ENCODE measurements at regions not wholly inside any gene's neighbourhood (a gene's known extent, or its start where the extent isn't known, plus 50 kb on each side); places are given as distances from the start of the nearest gene placed in this dataset.
A peak's percentile ranks its signal among the peaks of the same experiment; 100 is the strongest.

DNA sequence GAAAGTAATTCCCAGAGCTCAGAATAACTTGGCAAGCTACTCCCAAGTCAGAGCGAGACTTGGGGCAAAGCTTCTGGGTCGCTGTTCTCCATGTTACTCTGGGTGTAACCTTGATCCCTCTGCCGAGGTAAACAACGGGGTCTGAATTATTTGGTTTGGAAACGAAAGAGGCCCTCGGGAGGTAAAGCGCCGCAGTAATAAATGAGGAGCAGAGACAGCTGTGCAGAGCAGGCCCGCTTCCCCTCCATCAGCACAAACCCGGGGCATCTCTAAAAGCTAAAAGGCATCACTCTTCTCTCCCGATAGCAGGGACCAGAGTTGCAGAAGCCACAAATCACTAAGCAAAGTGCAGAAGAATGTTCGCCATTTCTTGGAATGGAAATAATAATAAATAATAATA lies 561.5 kb downstream of the BCOR start:
- no peak for TF ChIP-seq POLR2A (IDR thresholded peaks at IDR 0.05)
- no peak for TF ChIP-seq CTCF (IDR thresholded peaks at IDR 0.05)
- H3K36me3 ChIP-seq = no peaks in the 10 kb centered on the region
- H3K4me1 ChIP-seq = no peaks in the 10 kb centered on the region
- peak overlapping the region in 1 of 2 donors; percentile 27 for H3K27ac ChIP-seq
- no peak for DNase-seq
- intact Hi-C loops (cut with DNase I; ENCODE audit: low total_unique reads) = no loop called here
- H3K27me3 ChIP-seq = no peaks in the 10 kb centered on the region
- no peaks in the 10 kb centered on the region for H3K9me3 ChIP-seq
- no peak overlapping the region for H3K4me3 ChIP-seq

- Histone ChIP-seq H3K27me3 (no peaks in the 10 kb centered on the region), H3K36me3 (no peaks in the 10 kb centered on the region), H3K9me3 (no peaks in the 10 kb centered on the region), H3K27ac (no peak overlapping the region), H3K4me3 (no peak overlapping the region), H3K4me1 (no peaks in the 10 kb centered on the region)
- DNase-seq = no peak
- intact Hi-C loops (cut with DNase I; ENCODE audit: low total_unique reads) = no loop called here
- no peak for TF ChIP-seq POLR2A (IDR thresholded peaks at IDR 0.05)
- TF ChIP-seq CTCF (IDR thresholded peaks at IDR 0.05) = no peak
Measured at GRCh38 chrX:39541881-39542280, 555.9 kb downstream of the BCOR start.

GRCh38 chrX:39542316-39542715 lies 555.4 kb downstream of the BCOR start:
- Histone ChIP-seq H3K4me3 (no peak overlapping the region), H3K27me3 (no peaks in the 10 kb centered on the region), H3K9me3 (no peaks in the 10 kb centered on the region), H3K27ac (no peak overlapping the region), H3K4me1 (no peaks in the 10 kb centered on the region), H3K36me3 (no peaks in the 10 kb centered on the region)
- TF ChIP-seq CTCF (IDR thresholded peaks at IDR 0.05) = no peak
- TF ChIP-seq POLR2A (IDR thresholded peaks at IDR 0.05) = no peak
- no peak for DNase-seq
- intact Hi-C loops (cut with DNase I; ENCODE audit: low total_unique reads) = no loop called here

GRCh38 chrX:39550795-39551361 lies 546.9 kb downstream of the BCOR start:
- Histone ChIP-seq H3K9me3 (no peaks in the 10 kb centered on the region), H3K4me1 (no peaks in the 10 kb centered on the region), H3K27ac (no peak overlapping the region), H3K27me3 (no peaks in the 10 kb centered on the region), H3K4me3 (no peak overlapping the region), H3K36me3 (no peaks in the 10 kb centered on the region)
- DNase-seq = no peak
- no peak for TF ChIP-seq CTCF (IDR thresholded peaks at IDR 0.05)
- no peak for TF ChIP-seq POLR2A (IDR thresholded peaks at IDR 0.05)
- intact Hi-C loops (cut with DNase I; ENCODE audit: low total_unique reads) = no loop called here

GRCh38 chrX:39551762-39552161 lies 546.0 kb downstream of the BCOR start:
- DNase-seq = no peak
- no peaks in the 10 kb centered on the region for H3K4me1 ChIP-seq
- no peak overlapping the region for H3K4me3 ChIP-seq
- no peaks in the 10 kb centered on the region for H3K27me3 ChIP-seq
- H3K27ac ChIP-seq = no peak overlapping the region
- TF ChIP-seq POLR2A (IDR thresholded peaks at IDR 0.05) = no peak
- no peak for TF ChIP-seq CTCF (IDR thresholded peaks at IDR 0.05)
- H3K9me3 ChIP-seq = no peaks in the 10 kb centered on the region
- H3K36me3 ChIP-seq = no peaks in the 10 kb centered on the region
- intact Hi-C loops (cut with DNase I; ENCODE audit: low total_unique reads) = no loop called here

Data from uterus (tissue), 3 donors.